Stimulated activated effector memory CD8-positive, alpha-beta T cell treated with anti-CD3 and anti-CD28 coated beads, Interleukin-12 subunit alpha, Interleukin-12 subunit beta, amount 100 ng/mL, for 72 hours (primary cell): ENCODE measurements at regions not wholly inside any gene's neighbourhood (a gene's known extent, or its start where the extent isn't known, plus 50 kb on each side); places are given as distances from the start of the nearest gene placed in this dataset.

ENCODE experiments used
- ATAC-seq: fragments of 150-1000 bp; cut with Tn5 transposase; 2 replicates; pipeline ENCODE4 v1.10.0; 2021
- DNase-seq, 2 donors: peaks; one replicate each; pipeline ENCODE4 v3.0.0; 2021 to 2022; ENCODE audit warnings: low spot score in 2 of 2
- H3K27ac Mint-ChIP-seq: one replicate; pipeline ENCODE4 v1.8.0; 2022; ENCODE audit warnings: mild to moderate bottlenecking, mixed read lengths
- H3K36me3 Mint-ChIP-seq: one replicate; pipeline ENCODE4 v1.8.0; 2022; ENCODE audit warnings: mild to moderate bottlenecking, mixed read lengths
- H3K4me1 Mint-ChIP-seq: one replicate; pipeline ENCODE4 v1.8.0; 2022; ENCODE audit warnings: mixed read lengths
- H3K4me3 Mint-ChIP-seq: one replicate; pipeline ENCODE4 v1.8.0; 2022; ENCODE audit warnings: mild to moderate bottlenecking, mixed read lengths
- H3K9me3 Mint-ChIP-seq: one replicate; pipeline ENCODE4 v1.8.0; 2022; ENCODE audit warnings: mixed read lengths

DNA sequence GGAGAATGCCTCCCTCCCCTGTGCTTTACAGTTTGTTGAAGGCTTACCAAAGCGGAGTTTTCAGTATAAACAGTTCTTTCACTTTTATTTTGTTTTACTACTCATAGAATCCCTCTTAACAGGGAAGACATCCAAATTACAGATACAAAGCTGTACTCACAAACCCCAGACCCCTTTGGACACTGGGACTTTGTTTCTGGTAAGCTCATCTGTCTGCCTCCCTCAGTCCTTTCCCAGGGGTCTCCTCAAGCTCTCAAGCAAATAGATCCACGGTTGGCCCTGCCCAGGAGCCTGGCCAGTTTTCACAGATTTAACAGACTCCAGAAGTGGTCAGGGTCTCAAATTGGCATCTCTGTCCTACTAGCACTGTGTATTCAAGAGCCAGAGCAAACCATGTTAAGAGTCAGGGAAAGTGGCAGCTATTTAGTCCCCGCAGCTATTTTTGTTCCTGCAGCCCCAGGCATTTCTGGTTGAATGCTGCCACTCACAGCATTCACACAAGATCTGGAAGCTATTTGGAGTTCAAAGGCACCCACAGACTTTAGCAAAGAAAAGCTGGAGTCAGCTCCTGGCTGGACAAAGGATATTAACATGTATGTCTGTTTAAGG, 54.2 kb downstream of the TMEM100 start:
- DNase-seq (no peak), ATAC-seq (no peak)
- no peaks in the 10 kb centered on the region for H3K36me3 Mint-ChIP-seq
- no peak overlapping the region for H3K4me3 Mint-ChIP-seq
- H3K27ac Mint-ChIP-seq = no peak overlapping the region
- H3K4me1 Mint-ChIP-seq = no peaks in the 10 kb centered on the region
- no peaks in the 10 kb centered on the region for H3K9me3 Mint-ChIP-seq

DNA sequence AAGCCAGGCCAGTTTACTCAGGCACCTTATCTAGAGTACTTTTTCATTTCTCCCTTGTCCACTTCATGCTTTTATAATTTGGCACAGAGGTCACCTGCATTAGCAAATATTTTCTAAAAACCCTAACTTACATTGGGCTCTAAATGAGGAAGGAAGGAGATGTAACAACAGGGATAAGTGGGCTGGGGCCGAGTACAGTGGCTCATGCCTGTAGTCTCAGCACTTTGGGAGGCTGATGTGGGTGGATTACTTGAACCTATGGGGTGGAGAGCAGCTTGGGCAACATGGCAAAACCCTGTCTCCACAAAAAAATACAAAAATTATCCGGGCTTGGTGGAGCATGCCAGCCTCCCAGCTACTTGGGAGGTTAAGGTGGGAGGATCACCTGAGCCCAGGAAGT, 55.9 kb downstream of the TMEM100 start:
- no peaks in the 10 kb centered on the region for H3K9me3 Mint-ChIP-seq
- no peak overlapping the region for H3K27ac Mint-ChIP-seq
- DNase-seq = no peak
- no peaks in the 10 kb centered on the region for H3K4me1 Mint-ChIP-seq
- H3K36me3 Mint-ChIP-seq = no peaks in the 10 kb centered on the region
- no peak overlapping the region for H3K4me3 Mint-ChIP-seq
- no peak for ATAC-seq

DNA sequence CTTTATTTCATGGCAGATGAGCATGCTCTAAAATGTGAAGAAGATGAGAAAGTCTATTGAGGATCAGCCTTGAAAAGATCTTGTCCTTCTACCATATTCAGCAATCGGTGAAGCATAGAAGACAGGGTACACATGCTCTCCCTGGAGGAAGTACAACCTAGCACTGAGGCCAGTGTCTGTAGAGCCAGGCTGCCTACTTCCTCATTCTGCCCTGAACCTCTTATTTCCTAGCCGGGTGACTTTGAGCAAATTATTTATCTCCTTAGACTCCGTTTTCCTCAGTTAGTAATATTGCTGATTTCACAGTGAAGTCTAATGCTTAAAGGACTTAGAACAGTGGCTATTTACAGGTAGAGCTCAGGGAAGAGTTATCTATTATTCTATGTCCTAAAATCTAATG, 58.4 kb downstream of the TMEM100 start:
- no peaks in the 10 kb centered on the region for H3K36me3 Mint-ChIP-seq
- H3K4me1 Mint-ChIP-seq = no peaks in the 10 kb centered on the region
- no peak overlapping the region for H3K4me3 Mint-ChIP-seq
- H3K9me3 Mint-ChIP-seq = no peaks in the 10 kb centered on the region
- ATAC-seq (no peak), DNase-seq (no peak)
- no peak overlapping the region for H3K27ac Mint-ChIP-seq

DNA sequence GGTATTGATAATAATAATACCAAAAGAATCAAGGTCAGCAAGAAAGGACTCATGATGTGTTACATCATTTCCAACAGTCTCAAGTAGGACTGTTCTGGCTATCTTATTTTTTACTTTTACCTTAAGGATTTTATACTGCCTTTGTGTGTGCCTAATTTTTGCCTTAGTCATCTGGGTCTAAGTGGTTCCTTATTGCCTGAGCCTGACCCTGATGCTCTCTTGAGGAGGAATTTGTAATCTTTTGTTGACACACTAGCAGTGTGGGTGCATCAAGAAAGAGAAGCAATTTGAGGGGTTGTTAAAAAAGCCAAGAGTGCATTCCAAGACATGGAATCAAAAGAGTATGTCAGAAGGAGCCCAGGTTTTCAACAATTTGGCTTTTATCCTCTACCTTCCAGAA, 59.3 kb downstream of the TMEM100 start:
- ATAC-seq (no peak), DNase-seq (no peak)
- no peak overlapping the region for H3K27ac Mint-ChIP-seq

DNA sequence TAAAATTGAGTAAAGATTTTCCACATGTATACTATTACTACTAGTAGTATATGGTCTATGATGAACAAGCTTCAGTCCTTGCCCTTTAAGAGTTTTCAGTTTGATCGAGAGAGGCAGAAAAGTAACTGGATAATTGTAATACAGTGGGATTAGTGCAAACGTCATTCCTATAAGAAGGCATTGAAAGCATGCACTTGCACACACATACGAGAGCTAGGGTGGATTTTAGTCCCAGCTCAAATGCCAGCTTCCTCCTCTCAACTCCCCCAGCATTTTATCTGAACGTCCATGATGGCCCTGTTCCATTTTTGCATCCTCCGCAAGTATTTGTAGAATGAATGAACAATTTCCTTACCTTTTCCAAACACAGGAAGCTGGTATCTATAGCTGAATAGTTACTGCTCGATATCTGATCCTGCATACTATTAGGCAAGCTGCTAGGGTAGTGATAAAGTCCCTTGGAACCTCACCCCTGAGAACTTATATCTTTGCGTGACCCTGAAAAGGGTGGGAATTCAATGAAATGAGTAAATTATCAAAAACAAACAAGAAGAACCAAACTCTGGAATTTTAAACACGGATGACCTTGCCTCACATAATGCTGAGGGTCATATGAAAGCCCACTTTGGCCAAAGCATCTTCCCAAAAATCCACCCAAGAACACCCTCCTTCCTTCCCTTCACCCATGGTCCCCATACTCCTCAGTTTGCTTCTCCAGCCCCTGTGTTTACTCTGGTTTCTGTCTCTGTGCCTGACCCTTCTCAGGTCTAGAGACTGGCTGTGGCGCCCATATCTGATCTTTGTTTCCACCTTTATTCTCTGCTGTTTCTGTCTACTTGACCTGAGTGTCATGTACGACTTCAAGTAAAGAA, 60.5 kb downstream of the TMEM100 start:
- no peak overlapping the region for H3K4me3 Mint-ChIP-seq
- DNase-seq (no peak), ATAC-seq (no peak)
- no peaks in the 10 kb centered on the region for H3K9me3 Mint-ChIP-seq
- no peak overlapping the region for H3K27ac Mint-ChIP-seq
- no peaks in the 10 kb centered on the region for H3K36me3 Mint-ChIP-seq
- H3K4me1 Mint-ChIP-seq = no peaks in the 10 kb centered on the region

More for the DNA sequence above, 59.3 kb downstream of the TMEM100 start:
- Mint-ChIP-seq H3K36me3 (no peaks in the 10 kb centered on the region), H3K4me1 (no peaks in the 10 kb centered on the region), H3K4me3 (no peak overlapping the region), H3K9me3 (no peaks in the 10 kb centered on the region)

DNA sequence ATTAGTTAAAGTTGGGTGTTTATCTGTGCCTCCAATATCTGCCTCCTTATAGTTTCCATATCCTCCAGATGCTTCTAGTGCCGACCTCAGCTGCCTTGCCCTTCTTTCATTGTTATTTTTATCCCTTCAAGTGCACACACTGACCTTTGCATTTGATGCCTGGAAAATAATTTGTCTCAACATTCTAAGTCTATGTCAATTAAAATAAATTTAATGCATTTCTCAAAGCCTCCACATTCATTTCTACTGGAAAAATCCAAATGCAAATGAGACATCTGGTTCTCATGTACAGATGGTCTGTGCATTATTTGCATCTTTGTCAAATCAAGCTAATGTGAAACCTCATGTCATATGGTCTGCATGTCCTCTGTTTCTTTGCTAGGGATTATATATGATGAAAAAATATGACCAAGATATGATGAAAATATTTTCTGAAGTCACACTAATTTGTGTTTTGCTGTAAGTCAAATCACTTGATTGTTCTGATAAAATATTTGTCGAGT, 61.4 kb downstream of the TMEM100 start:
- ATAC-seq (no peak), DNase-seq (no peak)
- no peak overlapping the region for H3K27ac Mint-ChIP-seq
- no peak overlapping the region for H3K4me3 Mint-ChIP-seq
- no peaks in the 10 kb centered on the region for H3K4me1 Mint-ChIP-seq
- H3K9me3 Mint-ChIP-seq = no peaks in the 10 kb centered on the region
- no peaks in the 10 kb centered on the region for H3K36me3 Mint-ChIP-seq

DNA sequence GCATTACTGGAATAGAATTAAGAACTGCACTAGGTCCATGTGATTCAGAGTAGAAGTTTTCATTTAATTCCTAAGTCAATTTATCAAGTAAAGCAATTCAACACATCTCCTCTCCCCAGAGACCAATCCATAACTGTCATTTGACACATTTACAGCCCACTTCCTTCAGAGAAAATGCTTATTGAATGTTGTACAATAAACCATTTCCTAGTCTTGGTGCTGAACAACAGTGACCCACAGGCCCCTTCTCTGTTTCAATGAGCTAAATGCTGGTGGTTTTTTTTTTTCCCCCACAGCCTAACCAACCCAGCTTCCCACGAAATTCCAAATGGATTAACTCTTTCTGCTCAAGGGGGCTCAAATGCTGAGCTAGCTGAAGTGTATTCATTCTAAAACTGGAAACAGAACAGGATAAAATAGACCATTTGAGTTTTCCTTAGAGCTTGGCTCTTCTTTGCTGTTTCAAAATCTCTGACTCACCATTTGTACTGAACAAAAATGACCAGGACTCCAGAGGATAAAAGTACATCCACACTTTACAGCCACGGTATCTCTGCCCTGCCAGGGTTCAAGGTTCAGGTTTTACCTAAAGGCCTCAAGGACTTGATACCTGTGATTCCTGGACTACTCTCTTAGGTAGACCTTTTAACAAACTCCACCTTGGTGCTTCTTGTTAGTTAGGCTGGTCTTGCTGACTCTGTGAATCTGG, 62.3 kb downstream of the TMEM100 start:
- Mint-ChIP-seq H3K27ac (no peak overlapping the region), H3K4me1 (no peaks in the 10 kb centered on the region), H3K4me3 (no peak overlapping the region), H3K36me3 (no peaks in the 10 kb centered on the region), H3K9me3 (no peaks in the 10 kb centered on the region)
- ATAC-seq (no peak), DNase-seq (no peak)

DNA sequence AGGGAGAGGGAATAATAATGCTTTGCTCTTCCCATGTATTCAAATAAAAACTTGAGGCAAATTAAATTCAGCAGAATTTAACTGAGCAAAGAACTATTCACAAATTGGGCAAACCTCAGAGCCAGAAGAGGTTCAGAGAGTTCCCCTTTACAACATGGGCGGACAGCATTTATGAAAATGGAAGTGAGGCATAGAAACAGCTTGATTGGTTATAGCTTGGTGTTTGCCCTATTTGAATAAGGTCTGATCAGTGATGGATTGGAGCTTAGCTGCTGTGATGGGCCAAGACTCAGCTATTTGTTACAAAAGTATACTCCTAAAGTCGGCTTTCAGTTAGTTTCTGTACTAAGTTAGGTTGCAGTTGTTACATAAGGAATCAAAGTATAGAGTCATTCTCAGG, 63.0 kb downstream of the TMEM100 start:
- no peak overlapping the region for H3K27ac Mint-ChIP-seq
- no peaks in the 10 kb centered on the region for H3K4me1 Mint-ChIP-seq
- H3K36me3 Mint-ChIP-seq = no peaks in the 10 kb centered on the region
- no peaks in the 10 kb centered on the region for H3K9me3 Mint-ChIP-seq
- H3K4me3 Mint-ChIP-seq = no peak overlapping the region
- DNase-seq = no peak
- no peak for ATAC-seq

DNA sequence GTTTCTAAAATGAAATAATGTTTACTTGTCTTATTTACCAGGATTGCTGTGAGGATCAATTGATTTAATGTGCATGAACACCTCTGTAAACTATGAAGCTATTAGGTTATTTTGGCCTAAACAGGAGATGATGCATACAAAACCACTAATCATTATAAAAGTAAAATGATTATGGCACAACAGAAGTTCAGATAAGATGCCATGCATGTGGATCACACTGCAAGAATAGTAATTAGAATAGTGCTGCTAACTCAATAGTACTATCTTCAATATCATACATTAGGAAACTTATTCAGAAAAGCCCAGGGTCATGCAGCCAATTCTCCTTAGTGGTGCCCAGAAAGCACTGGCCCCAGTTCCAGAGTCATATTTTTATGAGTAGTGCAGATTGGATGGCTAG, 66.9 kb downstream of the TMEM100 start:
- no peak for ATAC-seq
- H3K36me3 Mint-ChIP-seq = no peaks in the 10 kb centered on the region
- no peak for DNase-seq
- no peaks in the 10 kb centered on the region for H3K9me3 Mint-ChIP-seq
- H3K27ac Mint-ChIP-seq = no peak overlapping the region
- H3K4me1 Mint-ChIP-seq = no peaks in the 10 kb centered on the region
- no peak overlapping the region for H3K4me3 Mint-ChIP-seq

DNA sequence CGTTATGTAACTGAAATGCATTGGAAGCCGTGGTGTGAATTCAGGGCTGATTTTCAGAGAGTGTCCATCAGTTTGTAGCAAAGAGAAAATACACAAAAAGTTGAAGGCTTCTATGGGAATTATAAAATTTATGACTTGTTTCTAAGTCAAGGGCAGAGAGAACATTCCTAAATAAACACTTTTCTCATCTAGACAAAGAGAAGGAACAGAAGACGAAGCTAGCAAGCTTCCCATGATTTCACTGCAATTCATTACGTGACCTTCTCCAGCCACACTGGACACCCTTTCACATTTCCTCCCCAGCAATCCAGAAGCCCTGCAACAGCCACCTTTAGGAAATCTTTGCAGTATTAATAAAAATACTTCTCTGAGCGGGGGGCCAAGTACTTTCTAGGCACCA, 67.8 kb downstream of the TMEM100 start:
- Mint-ChIP-seq H3K4me1 (no peaks in the 10 kb centered on the region), H3K27ac (no peak overlapping the region), H3K36me3 (no peaks in the 10 kb centered on the region), H3K4me3 (no peak overlapping the region), H3K9me3 (no peaks in the 10 kb centered on the region)
- ATAC-seq (no peak), DNase-seq (no peak)

DNA sequence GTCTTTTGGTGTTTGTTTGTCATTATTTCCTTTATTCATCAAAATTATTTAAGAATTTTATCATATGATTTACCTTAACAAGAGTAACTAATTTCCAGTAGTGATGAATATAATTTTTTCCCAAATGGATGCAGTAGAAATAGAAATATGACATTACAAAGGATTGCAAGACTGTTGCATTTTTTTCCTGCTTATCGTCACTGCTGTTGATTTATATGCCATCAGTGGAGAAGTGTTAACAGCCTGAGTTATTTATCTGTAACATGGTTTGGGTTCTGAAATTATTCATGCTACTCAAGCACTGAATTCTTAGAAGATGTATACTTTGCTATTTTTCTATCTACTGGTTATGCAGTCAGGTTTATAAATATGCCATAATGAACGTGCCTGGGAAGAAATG, 68.6 kb downstream of the TMEM100 start:
- Mint-ChIP-seq H3K27ac (no peak overlapping the region), H3K36me3 (no peaks in the 10 kb centered on the region), H3K9me3 (no peaks in the 10 kb centered on the region), H3K4me1 (no peaks in the 10 kb centered on the region), H3K4me3 (no peak overlapping the region)
- DNase-seq = no peak
- ATAC-seq = no peak

DNA sequence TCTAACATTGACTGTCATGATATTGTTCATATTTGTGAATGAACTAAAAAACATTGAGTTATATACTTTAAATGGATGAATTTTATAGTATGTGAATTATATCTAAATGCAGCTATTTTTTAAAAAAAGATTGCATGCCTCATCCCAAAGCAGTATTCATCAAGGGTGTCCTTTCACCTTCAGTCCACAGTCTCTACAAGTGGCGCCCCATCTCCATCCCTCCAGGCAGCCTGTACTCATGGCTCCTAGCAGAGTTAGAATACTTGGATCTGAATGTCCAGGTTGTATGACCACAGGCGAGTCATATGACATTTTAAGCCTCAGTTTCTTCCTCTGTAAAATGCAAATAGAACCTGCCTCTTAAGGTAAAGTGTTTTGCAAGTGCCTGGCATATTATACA, 69.8 kb downstream of the TMEM100 start:
- H3K36me3 Mint-ChIP-seq = no peaks in the 10 kb centered on the region
- no peaks in the 10 kb centered on the region for H3K9me3 Mint-ChIP-seq
- ATAC-seq (no peak), DNase-seq (no peak)
- H3K4me1 Mint-ChIP-seq = no peaks in the 10 kb centered on the region
- H3K27ac Mint-ChIP-seq = no peak overlapping the region
- H3K4me3 Mint-ChIP-seq = no peak overlapping the region

DNA sequence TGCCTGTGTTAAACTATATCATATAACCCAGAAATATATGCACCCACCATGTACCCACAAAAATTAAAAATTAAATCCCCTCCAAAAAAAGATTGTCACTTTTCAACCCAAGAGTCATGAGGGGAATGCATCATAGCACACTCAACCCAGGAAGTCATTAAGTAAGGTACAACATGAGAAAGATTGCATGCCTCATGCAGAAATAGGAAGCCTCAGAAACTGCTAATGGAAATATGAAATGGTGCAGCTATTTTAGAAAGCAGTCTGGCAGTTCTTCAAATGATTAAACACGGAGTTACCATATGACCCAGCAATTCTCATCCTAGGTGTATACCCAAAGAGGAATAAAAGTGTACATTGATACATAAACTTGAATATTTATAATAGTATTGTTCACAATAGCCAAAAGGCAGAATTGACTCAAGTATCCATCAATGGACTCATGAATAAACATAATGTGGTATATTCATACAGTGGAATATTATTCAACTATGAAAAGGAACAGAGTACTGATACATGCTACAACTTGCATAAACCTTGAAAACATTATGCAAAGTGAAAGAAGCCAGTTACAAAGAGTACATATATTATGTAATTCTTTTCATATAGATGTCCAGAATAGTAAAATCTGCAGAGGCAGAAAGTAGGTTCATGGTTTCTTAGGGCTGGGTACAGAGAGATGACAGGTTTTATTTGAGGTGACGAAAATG, 70.4 kb downstream of the TMEM100 start:
- DNase-seq = no peak
- Mint-ChIP-seq H3K27ac (no peak overlapping the region), H3K36me3 (no peaks in the 10 kb centered on the region), H3K4me1 (no peaks in the 10 kb centered on the region), H3K9me3 (no peaks in the 10 kb centered on the region), H3K4me3 (no peak overlapping the region)
- ATAC-seq = no peak

DNA sequence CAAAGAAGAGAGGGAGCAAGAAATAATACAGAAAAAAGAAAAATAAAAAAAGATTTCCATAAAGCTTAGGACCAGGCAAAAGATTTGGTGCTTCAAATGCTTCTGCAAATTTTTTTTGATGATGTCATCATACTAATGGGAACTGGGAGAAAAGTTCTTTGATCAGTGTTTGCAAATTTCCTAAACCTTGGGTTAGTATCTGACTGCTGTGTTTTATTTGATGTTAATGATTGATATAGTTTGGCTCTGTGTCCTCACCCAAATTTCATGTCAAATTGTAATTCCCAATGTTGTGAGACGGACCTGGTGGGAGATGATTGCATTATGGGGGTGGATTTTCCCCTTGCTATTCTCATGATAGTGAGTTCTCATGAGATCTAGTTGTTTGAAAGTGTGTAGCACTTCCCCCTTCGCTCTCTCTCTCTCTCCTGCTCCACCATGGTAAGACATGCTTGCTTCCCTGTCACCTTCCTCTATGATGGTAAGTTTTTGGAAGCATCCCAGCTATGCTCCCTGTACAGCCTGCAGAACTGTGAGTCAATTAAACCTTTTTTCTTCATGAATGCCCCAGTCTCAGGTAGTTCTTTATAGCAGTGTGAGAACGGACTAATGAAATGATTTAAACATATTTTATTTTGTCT, 72.6 kb downstream of the TMEM100 start:
- no peak for ATAC-seq
- Mint-ChIP-seq H3K4me3 (no peak overlapping the region), H3K27ac (no peak overlapping the region), H3K36me3 (no peaks in the 10 kb centered on the region), H3K9me3 (no peaks in the 10 kb centered on the region), H3K4me1 (no peaks in the 10 kb centered on the region)
- no peak for DNase-seq

DNA sequence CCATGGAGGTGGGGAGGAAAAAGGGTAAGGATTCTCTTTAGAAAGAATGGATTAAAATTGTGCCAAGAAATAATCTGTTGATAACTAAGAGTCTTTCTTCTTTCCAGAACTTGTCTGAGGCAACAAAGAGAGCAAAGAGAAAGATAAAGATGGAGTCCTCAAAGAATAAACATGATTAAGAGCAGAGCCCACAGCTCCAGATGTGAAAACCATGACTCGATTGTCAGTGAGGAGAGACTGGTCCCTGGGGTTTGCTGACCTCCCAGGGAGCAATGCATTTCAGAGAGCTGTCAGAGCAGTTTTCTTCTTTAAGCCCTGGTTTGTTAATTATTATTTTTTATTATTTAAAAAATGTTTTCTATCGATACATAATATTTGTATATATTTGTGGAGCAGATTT, 74.6 kb downstream of the TMEM100 start:
- no peak for ATAC-seq
- DNase-seq = no peak
- Mint-ChIP-seq H3K27ac (no peak overlapping the region), H3K9me3 (no peaks in the 10 kb centered on the region), H3K4me1 (no peaks in the 10 kb centered on the region), H3K36me3 (no peaks in the 10 kb centered on the region), H3K4me3 (no peak overlapping the region)
